22Rv1 (cell line): ENCODE measurements at regions not wholly inside any gene's neighbourhood (a gene's known extent, or its start where the extent isn't known, plus 50 kb on each side); places are given as distances from the start of the nearest gene placed in this dataset.

Experiments used
- H3K27ac ChIP-seq: fragments of 450-650 bp; 2 replicates; pipeline ENCODE4 v1.5.1; 2017
- CTCF ChIP-seq: fragments of 450-650 bp; IDR thresholded peaks from 2 replicates; pipeline ENCODE4 v1.5.1; 2017; ENCODE audit warnings: mild to moderate bottlenecking
- ZFX ChIP-seq: fragments of 450-650 bp; IDR thresholded peaks from 2 replicates; pipeline ENCODE4 v1.6.1; 2017; ENCODE audit warnings: antibody characterized with exemption, borderline replicate concordance

GRCh38 chr5:52658246-52658645 lies 129.5 kb upstream of the ITGA1 start:
- H3K27ac ChIP-seq, result no peak overlapping the region
- no peak for TF ChIP-seq CTCF

DNA sequence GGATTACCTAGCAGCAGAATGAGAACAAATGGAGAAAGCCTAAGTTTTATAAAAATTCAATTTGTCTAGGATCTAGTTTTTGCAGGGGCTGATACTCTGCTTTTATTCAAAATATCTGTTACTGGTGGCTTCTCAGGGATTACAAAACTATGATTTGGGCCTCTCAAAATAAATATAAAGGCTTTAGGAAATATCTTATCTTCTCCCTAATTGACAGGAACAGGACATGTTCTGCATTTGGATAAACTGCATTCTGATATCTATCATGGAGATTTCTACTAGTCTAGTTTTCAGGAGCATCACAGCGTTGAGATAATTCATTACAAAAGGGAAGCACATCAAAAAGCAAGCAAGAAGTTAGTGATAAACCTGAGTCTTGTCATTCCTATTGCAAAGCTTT lies 127.1 kb upstream of the ITGA1 start:
- no peak for TF ChIP-seq ZFX
- no peak for TF ChIP-seq CTCF
- no peak overlapping the region for H3K27ac ChIP-seq

DNA sequence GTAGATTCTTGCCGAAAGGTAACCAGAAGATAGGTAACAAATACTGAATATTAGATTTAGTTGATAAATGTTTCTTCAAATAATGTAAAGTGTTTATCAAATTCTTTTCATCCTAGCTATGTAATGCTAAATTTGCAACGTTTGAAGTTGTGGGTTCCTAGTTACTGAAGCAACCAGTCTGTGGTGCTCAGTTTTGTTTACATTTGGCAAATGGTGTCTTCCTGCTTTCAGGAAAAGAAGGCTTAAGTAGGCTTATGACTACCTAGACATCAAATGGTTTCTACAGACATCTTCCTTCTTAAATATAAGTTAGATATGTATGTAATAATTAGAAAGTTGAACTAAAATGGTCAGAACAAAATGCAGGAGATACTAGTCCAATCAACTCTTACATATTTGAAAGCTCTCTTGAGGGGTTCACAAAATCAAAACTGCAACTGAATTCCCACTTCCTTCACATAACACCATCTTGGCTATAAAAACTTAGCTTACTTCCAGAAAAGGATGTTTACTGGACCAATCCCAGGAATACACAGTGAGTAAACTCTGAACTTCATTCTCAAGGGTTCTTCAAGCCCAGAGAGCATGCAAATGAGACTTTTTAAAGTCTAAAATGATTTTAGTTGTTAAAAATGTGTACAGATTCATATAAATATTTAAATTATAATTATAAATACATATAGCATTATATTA lies 125.7 kb upstream of the ITGA1 start:
- no peak overlapping the region for H3K27ac ChIP-seq
- no peak for TF ChIP-seq ZFX
- no peak for TF ChIP-seq CTCF

DNA sequence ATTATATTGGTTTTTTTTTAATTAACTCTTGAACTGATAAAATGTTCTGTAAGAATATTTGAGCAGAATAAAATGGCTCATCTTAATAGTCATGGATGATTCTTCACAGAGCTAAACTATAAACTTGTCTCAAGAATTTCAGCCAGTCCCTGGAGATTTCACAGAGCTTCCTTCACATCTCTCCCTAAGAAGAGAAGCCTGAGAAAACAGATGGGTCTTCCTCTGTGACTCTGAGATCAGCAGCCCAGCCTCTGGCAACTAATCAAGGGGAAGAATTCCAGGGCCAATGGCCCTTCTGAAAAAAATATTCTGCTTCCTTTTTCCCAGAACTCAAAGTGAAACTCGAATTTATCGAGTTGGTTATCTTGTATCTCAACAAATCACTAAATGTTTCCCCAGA lies 122.2 kb upstream of the ITGA1 start:
- no peak for TF ChIP-seq ZFX
- no peak for TF ChIP-seq CTCF
- H3K27ac ChIP-seq, result no peak overlapping the region

DNA sequence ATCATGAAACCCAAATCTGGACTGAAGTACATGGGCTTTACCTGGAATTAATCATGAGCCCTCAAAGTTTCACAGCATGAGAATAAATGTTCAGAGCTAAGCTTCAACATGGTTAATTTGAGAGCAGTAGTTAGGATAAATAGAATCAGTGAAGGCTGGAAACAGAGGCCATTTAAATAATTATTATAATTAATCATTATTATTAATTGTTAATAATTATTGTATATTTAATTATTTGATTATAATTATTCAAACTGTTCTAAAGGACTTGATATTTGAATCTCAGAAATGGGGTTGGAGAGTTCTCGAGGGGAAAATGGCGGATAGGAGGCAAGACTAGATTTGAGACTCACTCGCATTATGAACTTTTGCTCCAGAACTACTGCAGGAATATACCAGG lies 119.6 kb upstream of the ITGA1 start:
- no peak for TF ChIP-seq ZFX
- no peak for TF ChIP-seq CTCF
- H3K27ac ChIP-seq, result no peak overlapping the region

- TF ChIP-seq ZFX (no peak), CTCF (no peak)
- H3K27ac ChIP-seq, result no peak overlapping the region
These were observed 119.1 kb upstream of the ITGA1 start for GRCh38 chr5:52668544-52669185.

DNA sequence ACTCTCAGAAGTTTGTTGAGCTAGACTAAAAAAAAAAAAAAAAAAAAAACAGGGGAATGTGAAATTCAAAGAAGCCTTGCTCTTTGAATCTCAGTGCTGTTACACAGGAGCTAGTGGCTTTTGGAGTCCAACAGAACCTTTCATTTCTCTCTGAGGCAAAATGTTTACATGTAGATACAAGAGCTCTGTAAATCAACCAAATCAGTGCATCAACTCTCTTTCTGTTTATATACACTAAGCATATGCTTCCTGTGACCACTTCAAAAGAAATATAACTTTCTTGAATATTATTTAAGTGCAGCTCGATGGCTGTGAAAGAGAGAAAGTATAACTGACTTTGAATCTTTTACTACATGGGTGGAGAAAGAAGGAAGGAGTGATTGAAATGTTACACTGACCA lies 115.3 kb upstream of the ITGA1 start:
- TF ChIP-seq ZFX, result no peak
- no peak for TF ChIP-seq CTCF
- no peak overlapping the region for H3K27ac ChIP-seq
